PC-3 (cell line): ENCODE measurements at regions not wholly inside any gene's neighbourhood (a gene's known extent, or its start where the extent isn't known, plus 50 kb on each side); places are given as distances from the start of the nearest gene placed in this dataset.

Experiments
- EZH2 ChIP-seq: fragments of 300-600 bp; sonication (generic); IDR thresholded peaks from one replicate; pipeline ENCODE4 v1.6.1; 2017; ENCODE audit warnings: antibody characterized with exemption, mild to moderate bottlenecking, low read length; ENCODE audit not compliant: unreplicated experiment
- EZH2phosphoT487 ChIP-seq: fragments of 300-600 bp; sonication (generic); IDR thresholded peaks from 2 replicates; pipeline ENCODE4 v1.6.1; 2018; ENCODE audit warnings: mild to moderate bottlenecking, antibody characterized with exemption, low read length, borderline replicate concordance
- TF ChIP-seq, protein P1 (sequence below): fragments of 300-600 bp; sonication (generic); conservative IDR thresholded peaks from 2 replicates; pipeline ENCODE4 v1.5.1; 2017; ENCODE audit warnings: antibody characterized with exemption, low read depth, mild to moderate bottlenecking, low read length

DNA sequence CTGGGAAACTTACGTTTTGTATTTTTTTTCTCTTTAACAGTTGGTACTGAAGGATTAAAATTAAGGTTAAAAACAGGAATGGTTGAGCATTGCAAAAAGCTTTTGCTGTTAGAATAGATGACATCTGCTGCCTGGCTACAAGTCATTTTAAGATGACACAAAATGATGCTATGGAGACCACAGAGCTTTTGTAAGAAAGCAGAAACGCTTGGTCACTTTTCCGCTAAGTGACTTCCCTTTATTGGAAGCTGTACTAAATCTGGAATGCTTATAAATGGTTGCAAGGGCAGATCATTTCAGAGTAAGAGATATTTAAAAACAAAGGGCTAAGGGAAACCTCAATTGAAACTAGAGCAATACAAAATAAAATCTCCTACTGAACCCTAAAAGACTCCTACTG, 544.0 kb downstream of the STK39 start:
- TF ChIP-seq, protein P1, sequence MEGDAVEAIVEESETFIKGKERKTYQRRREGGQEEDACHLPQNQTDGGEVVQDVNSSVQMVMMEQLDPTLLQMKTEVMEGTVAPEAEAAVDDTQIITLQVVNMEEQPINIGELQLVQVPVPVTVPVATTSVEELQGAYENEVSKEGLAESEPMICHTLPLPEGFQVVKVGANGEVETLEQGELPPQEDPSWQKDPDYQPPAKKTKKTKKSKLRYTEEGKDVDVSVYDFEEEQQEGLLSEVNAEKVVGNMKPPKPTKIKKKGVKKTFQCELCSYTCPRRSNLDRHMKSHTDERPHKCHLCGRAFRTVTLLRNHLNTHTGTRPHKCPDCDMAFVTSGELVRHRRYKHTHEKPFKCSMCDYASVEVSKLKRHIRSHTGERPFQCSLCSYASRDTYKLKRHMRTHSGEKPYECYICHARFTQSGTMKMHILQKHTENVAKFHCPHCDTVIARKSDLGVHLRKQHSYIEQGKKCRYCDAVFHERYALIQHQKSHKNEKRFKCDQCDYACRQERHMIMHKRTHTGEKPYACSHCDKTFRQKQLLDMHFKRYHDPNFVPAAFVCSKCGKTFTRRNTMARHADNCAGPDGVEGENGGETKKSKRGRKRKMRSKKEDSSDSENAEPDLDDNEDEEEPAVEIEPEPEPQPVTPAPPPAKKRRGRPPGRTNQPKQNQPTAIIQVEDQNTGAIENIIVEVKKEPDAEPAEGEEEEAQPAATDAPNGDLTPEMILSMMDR: no peak
- TF ChIP-seq EZH2: no peak
- TF ChIP-seq EZH2phosphoT487: no peak
